Large intestine (tissue), 3 donors: ENCODE measurements at regions not wholly inside any gene's neighbourhood (a gene's known extent, or its start where the extent isn't known, plus 50 kb on each side); places are given as distances from the start of the nearest gene placed in this dataset.
"Not testable (repeated sequence)": the region's sequence is repeated elsewhere in the genome, so short reads cannot be mapped to it uniquely, and the experiment has no call there.

ENCODE experiments used
- DNase-seq, 2 donors: peaks; one replicate each; pipeline versions ENCODE4 v3.0.0 to v3.0.0-alpha.2; 2013
- H3K27ac ChIP-seq: one replicate; pipeline ENCODE4 v1.5.1; 2013; ENCODE audit warnings: low read length
- H3K27me3 ChIP-seq: 2 replicates; pipeline ENCODE4 v1.6.1; 2013; ENCODE audit warnings: low read length; ENCODE audit not compliant: control insufficient read depth, insufficient read depth
- H3K36me3 ChIP-seq: 2 replicates; pipeline ENCODE4 v1.6.1; 2013; ENCODE audit warnings: low read length; ENCODE audit not compliant: control insufficient read depth, insufficient read depth
- H3K4me1 ChIP-seq: one replicate; pipeline ENCODE4 v1.6.1; 2013; ENCODE audit warnings: low read length; ENCODE audit not compliant: control insufficient read depth, insufficient read depth
- H3K4me3 ChIP-seq: one replicate; pipeline ENCODE4 v1.5.1; 2013; ENCODE audit warnings: low read length
- H3K9me3 ChIP-seq: one replicate; pipeline ENCODE4 v1.6.1; 2013; ENCODE audit warnings: mild to moderate bottlenecking, low read depth, low read length, moderate library complexity; ENCODE audit not compliant: control insufficient read depth
- WGBS: methylation state at CpG from one replicate; pipeline ENCODE4 v1.1.5; 2013; ENCODE audit warnings: low lambda C conversion rate; ENCODE audit not compliant: insufficient coverage; 5-methylcytosine and 5-hydroxymethylcytosine counted together

DNA sequence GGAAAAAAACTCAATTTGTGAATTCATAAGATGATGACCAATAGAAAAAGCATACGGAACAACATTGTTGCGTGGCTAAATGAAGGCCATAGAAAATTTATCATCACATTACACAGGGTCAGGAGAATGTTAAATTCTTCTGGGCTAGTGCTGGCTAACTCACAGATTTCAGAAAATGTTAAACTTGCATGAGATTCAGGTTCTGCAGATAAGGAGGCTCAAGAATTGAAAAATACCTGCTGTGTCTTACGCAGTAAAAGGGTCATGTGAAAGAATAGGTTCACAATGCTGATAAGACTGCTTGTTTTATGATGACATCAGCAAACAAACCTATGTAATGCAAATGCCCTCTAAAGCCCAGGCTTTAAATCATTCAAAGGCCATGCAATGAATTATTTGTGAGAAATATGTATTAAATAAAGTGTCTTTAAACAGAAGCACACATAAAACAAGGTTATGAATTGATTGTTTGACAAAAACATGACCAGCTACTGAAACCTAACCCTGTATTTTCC is 378.8 kb downstream of the USP25 start:
- no peaks in the 10 kb centered on the region for H3K4me1 ChIP-seq
- WGBS: no CpG with 5 or more reads among the region's 3 CpGs
- no peak for DNase-seq
- H3K9me3 ChIP-seq: no peaks in the 10 kb centered on the region
- no peak overlapping the region for H3K4me3 ChIP-seq
- H3K27ac ChIP-seq: no peak overlapping the region
- no peaks in the 10 kb centered on the region for H3K27me3 ChIP-seq
- H3K36me3 ChIP-seq: no peaks in the 10 kb centered on the region

DNA sequence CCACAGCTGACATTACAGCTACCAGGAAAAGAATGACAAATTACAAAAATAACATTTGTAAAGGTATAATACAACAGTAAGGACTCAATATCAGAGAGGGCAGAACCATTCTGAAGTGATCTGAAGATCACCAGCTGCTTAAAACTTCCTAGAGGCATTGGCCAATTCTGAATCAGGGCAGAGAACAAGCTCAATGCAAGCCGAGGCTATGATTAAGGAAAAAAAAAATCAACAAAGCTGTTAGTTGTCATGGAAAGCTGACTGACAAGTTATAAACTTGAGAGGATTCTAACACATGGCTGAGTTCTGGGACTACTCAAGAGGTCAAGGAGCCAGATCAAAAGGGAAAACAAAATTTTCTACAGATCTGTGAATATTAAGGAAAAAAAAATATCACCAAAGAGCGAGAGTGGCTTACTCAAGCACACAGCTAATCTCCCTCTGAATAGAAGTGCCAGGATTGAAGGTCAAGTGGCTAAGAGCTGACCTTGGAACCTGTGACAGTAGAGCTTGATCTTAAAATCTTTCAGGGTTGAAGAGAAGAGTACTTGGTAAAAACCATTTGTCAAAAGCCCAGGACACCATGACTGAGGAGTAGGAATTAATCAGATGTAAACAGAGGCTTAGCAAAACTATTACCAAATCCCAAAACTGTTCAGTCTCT is 383.4 kb downstream of the USP25 start:
- Histone ChIP-seq H3K36me3 (no peaks in the 10 kb centered on the region), H3K9me3 (no peaks in the 10 kb centered on the region), H3K4me3 (no peak overlapping the region), H3K27ac (no peak overlapping the region), H3K27me3 (no peaks in the 10 kb centered on the region), H3K4me1 (no peaks in the 10 kb centered on the region)
- WGBS: no CpG with 5 or more reads among the region's 2 CpGs
- no peak for DNase-seq

DNA sequence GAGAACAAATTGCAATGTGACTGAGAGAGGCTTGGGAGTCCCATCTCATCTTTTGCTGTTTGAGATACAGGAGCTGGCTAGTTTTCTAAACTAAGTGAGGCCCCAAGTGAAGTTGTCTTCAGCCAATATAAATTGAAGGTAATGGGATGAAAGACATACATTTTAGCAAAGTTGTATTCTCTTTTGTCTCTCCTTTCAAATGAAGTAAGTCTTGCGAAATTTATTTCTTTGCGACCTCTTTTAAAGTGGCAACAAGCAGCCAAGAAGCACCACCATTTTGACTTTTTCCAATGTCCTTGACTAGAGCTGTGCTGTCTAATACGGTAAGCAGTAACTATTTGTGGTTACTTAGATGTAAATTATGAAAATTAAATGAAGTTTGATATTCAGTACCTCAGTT is 385.7 kb downstream of the USP25 start:
- H3K4me3 ChIP-seq: no peak overlapping the region
- DNase-seq: no peak
- no peaks in the 10 kb centered on the region for H3K4me1 ChIP-seq
- no peaks in the 10 kb centered on the region for H3K27me3 ChIP-seq
- no peaks in the 10 kb centered on the region for H3K36me3 ChIP-seq
- H3K27ac ChIP-seq: no peak overlapping the region
- no CpG with 5 or more reads among the region's 3 CpGs for WGBS
- no peaks in the 10 kb centered on the region for H3K9me3 ChIP-seq

DNA sequence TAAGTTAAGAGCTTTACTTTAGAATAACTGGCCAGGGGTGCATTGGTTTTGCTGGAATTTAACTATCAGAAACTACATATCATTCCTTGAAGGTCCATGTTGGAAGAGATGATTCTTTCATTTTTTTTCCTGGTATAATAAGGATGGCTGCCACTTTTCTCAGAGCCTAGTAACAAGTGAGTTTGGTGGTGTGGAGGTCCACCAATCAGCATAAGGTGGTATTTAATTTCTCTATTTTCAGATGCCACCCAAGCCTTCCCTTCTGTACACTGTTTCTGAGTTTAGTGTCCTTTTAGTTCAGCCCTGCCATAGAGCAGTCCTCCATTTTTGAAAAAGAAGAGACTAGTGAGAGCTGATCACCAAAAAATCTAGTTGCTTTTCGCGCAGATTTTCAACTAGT is 386.3 kb downstream of the USP25 start:
- H3K27ac ChIP-seq: no peak overlapping the region
- no peaks in the 10 kb centered on the region for H3K27me3 ChIP-seq
- DNase-seq: no peak
- no peaks in the 10 kb centered on the region for H3K4me1 ChIP-seq
- no peaks in the 10 kb centered on the region for H3K9me3 ChIP-seq
- no peaks in the 10 kb centered on the region for H3K36me3 ChIP-seq
- H3K4me3 ChIP-seq: no peak overlapping the region
- WGBS: no CpG with 5 or more reads among the region's 2 CpGs

DNA sequence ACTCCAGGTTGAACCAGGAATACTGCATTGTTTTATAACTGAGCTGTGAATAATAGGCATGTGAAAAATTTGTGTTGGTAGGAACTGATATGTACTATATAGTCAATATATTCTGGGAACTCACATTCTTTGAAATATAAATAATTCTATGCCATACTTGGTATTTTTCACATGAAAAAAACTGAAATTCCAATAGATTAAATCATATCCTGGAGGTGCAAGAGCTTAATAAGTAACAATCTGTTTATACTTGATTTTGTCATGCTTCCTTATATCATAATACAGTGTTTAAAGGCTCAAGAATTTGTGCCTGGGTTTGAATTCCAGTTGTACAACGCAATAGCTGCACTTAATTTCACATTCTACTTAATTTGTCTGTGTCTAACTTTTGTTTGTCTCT is 387.0 kb downstream of the USP25 start:
- H3K27me3 ChIP-seq: no peaks in the 10 kb centered on the region
- no peak overlapping the region for H3K27ac ChIP-seq
- WGBS: no CpG with 5 or more reads among the region's 1 CpG
- H3K4me1 ChIP-seq: no peaks in the 10 kb centered on the region
- H3K36me3 ChIP-seq: no peaks in the 10 kb centered on the region
- no peak for DNase-seq
- H3K4me3 ChIP-seq: no peak overlapping the region
- no peaks in the 10 kb centered on the region for H3K9me3 ChIP-seq

DNA sequence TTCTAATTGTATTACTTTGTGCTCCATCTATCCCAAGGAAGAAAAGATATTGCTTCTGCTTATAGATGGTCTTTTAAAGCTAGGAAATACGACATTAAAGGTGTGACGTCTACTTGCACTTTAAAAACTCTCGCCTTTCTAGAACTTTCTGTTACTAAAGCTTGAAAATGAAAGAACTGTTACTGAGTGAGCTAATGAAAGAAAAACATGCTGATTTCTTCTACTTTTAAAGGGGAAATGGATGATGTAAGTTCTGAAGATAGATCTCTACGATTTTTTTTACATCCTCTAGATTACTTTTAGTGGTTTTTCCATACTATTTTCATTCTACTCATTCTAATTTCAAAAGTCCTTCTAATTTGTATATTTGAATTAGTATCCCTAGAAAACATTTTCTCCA is 387.5 kb downstream of the USP25 start:
- H3K4me1 ChIP-seq: no peaks in the 10 kb centered on the region
- no peak overlapping the region for H3K27ac ChIP-seq
- no peak overlapping the region for H3K4me3 ChIP-seq
- WGBS: 93% methylated on average over 4 of the region's 4 CpGs
- no peaks in the 10 kb centered on the region for H3K27me3 ChIP-seq
- DNase-seq: no peak
- H3K9me3 ChIP-seq: no peaks in the 10 kb centered on the region
- no peaks in the 10 kb centered on the region for H3K36me3 ChIP-seq

DNA sequence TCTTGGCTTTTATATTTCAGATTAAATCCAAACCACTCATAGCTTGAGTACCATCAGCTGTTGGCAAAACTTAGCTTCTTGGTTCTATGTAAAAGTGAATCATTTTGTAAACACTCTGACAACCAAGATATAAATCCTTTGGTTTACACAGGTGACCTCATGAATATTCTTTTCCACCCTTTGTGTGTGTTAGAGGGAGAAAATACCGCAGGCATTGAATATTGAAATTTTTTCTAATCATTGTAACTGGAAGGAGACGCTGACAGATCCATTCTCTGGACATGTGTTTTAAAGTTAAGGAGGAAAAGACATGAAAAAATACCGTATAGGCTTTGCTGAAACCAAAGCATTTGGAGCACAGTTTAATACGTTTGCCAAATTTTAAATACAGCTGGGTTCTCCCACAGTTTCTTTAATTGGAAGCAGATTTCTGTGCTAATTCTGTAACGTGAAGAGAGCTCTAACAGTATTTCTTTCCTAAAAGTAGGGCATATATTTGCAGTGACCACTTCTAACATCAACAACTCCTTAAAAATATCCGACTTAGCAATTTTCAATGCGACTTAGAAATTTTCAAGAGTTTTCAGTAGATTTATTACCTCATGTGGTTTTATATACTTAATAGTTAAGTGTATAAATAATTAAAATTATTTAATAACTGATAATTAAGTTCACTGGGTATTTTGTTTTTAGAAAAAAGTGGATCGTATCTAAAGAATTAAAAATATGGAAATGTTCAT is 388.2 kb downstream of the USP25 start:
- Histone ChIP-seq H3K27ac (no peak overlapping the region), H3K36me3 (no peaks in the 10 kb centered on the region), H3K4me3 (no peak overlapping the region), H3K4me1 (no peaks in the 10 kb centered on the region), H3K9me3 (no peaks in the 10 kb centered on the region), H3K27me3 (no peaks in the 10 kb centered on the region)
- DNase-seq: no peak
- 87% methylated on average over 6 of the region's 8 CpGs for WGBS

DNA sequence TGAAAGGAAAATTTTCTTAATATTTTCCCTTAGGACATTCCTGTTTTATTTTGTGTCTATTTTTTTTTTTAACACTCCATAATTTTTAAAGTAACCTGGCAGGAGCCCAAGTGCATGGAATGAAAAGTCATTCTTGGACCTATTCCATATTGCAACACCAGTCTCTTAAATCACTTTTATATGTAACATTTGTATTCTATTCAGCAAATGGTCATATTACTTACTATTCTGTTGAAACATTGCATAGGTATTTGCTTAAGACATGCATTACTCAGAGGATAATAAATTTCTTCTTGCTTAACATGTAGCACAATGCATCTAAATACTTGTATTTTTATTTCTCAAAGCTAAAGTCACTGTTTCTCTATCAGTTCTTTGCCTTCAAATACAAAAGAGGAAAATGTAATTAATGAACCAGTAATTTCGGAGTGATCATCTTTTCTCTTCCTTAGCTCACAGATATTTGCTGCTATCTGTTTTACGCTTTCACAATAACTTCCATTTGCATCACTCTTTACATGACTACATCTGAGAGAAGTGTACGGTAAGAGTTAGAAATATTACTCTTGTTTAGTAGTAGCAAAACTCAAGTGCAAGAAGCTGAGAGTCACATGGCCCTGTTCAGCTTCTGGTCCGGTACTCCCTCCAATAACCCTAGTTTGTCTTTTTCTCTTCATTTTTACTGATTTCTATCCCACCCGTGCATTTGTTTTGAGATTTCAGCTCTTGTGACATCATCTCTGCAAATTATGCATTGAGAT is 394.8 kb downstream of the USP25 start:
- DNase-seq: no peak
- no peaks in the 10 kb centered on the region for H3K4me1 ChIP-seq
- H3K9me3 ChIP-seq: no peaks in the 10 kb centered on the region
- no peaks in the 10 kb centered on the region for H3K36me3 ChIP-seq
- H3K27me3 ChIP-seq: no peaks in the 10 kb centered on the region
- H3K4me3 ChIP-seq: no peak overlapping the region
- 87% methylated on average over 3 of the region's 5 CpGs for WGBS
- no peak overlapping the region for H3K27ac ChIP-seq

DNA sequence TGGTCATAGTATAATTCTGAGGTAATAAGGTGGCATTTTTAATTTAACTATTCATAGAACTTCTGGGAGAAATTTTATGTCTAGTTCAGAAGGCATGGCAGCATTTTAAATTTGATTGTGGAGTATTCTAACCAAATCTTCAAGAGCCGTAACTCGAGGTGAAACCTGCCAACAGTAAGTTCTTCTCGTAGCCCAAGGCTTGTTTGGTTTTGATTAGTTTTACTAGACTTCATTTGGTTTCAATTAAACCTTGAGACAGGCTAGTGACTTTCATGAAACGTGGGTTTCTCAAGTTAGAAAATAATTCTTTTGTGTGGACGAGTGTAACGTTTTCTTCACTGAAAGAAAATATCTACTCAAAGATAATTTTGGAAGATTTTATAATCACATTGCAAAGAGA is 395.5 kb downstream of the USP25 start:
- no peak for DNase-seq
- H3K27ac ChIP-seq: no peak overlapping the region
- 94% methylated on average over 3 of the region's 6 CpGs for WGBS

DNA sequence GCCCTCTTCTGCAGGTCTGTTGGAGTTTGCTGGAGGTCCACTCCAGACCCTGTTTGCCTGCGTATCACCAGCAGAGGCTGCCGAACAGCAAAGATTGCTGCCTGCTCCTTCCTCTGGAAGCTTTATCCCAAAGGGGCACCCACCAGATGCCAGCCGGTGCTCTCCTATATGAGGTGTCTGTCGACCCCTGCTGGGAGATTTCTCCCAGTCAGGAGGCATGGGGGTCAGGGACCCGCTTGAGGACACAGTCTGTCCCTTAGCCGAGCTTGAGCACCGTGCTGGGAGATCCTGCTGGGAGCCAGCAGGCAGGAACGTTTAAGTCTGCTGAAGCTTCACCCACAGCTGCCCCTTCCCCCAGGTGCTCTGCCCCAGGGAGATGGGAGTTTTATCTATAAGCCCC is 402.7 kb downstream of the USP25 start:
- not testable (repeated sequence) for H3K27ac ChIP-seq, H3K27me3 ChIP-seq, H3K4me3 ChIP-seq, DNase-seq, H3K9me3 ChIP-seq, H3K36me3 ChIP-seq, H3K4me1 ChIP-seq
- no CpG with 5 or more reads among the region's 8 CpGs for WGBS

More for the DNA sequence above, 395.5 kb downstream of the USP25 start:
- Histone ChIP-seq H3K4me1 (no peaks in the 10 kb centered on the region), H3K4me3 (no peak overlapping the region), H3K27me3 (no peaks in the 10 kb centered on the region), H3K9me3 (no peaks in the 10 kb centered on the region), H3K36me3 (no peaks in the 10 kb centered on the region)
